IPS-NIHi7 (cell line): ENCODE measurements at regions not wholly inside any gene's neighbourhood (a gene's known extent, or its start where the extent isn't known, plus 50 kb on each side); places are given as distances from the start of the nearest gene placed in this dataset.
A peak's percentile ranks its signal among the peaks of the same experiment; 100 is the strongest.
"Not testable (repeated sequence)": the region's sequence is repeated elsewhere in the genome, so short reads cannot be mapped to it uniquely, and the experiment has no call there.

Experiments
- DNase-seq: peaks from one replicate; pipeline ENCODE4 v3.0.0; 2012; ENCODE audit warnings: mixed read lengths; ENCODE audit errors: extremely low spot score

GRCh38 chr3:32042867-32043266 is 61.3 kb downstream of the ZNF860 start:
- not testable (repeated sequence) for DNase-seq

GRCh38 chr3:32045091-32045915 is 61.1 kb upstream of the GPD1L start:
- peak; percentile 25 for DNase-seq

- DNase-seq = no peak
Observed at GRCh38 chr3:32046102-32046501, 60.3 kb upstream of the GPD1L start.

- DNase-seq = no peak
Observed at GRCh38 chr3:32048487-32049182, 57.8 kb upstream of the GPD1L start.

- DNase-seq = no peak
Observed at GRCh38 chr3:32049916-32050315, 56.5 kb upstream of the GPD1L start.

- DNase-seq = not testable (repeated sequence)
Observed at GRCh38 chr3:32052230-32052629, 54.2 kb upstream of the GPD1L start.

GRCh38 chr3:32052851-32053250 is 53.6 kb upstream of the GPD1L start:
- DNase-seq = not testable (repeated sequence)

- no peak for DNase-seq
Observed at GRCh38 chr3:32056559-32057290, 49.7 kb upstream of the GPD1L start.
